T-helper 22 cell (primary cell): ENCODE measurements at regions not wholly inside any gene's neighbourhood (a gene's known extent, or its start where the extent isn't known, plus 50 kb on each side); places are given as distances from the start of the nearest gene placed in this dataset.
"Not testable (repeated sequence)": the region's sequence is repeated elsewhere in the genome, so short reads cannot be mapped to it uniquely, and the experiment has no call there.

Experiments
- DNase-seq: peaks from one replicate; pipeline ENCODE4 v3.0.0-alpha.2; 2020; ENCODE audit warnings: low read depth

DNA sequence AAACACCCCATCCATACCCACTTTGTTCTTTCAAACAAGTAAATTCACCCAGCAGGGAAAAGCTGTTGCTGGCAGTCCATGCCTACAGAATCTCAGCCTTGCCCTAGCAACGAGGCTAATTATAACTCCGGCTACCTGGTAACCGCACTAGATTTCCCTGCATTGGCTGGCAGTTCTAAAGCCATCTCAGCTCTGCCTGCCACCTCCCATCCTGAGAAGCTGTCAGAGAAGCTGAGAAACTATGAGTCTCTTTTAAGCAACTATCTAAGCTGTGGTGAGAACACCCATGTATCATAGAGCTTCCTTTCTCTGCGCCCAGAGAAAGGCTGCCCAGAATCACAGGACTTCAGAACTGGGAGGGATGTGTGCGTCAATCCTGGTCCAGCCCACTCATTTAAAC is 126.5 kb upstream of the NBPF9 start:
- DNase-seq, result not testable (repeated sequence)

DNA sequence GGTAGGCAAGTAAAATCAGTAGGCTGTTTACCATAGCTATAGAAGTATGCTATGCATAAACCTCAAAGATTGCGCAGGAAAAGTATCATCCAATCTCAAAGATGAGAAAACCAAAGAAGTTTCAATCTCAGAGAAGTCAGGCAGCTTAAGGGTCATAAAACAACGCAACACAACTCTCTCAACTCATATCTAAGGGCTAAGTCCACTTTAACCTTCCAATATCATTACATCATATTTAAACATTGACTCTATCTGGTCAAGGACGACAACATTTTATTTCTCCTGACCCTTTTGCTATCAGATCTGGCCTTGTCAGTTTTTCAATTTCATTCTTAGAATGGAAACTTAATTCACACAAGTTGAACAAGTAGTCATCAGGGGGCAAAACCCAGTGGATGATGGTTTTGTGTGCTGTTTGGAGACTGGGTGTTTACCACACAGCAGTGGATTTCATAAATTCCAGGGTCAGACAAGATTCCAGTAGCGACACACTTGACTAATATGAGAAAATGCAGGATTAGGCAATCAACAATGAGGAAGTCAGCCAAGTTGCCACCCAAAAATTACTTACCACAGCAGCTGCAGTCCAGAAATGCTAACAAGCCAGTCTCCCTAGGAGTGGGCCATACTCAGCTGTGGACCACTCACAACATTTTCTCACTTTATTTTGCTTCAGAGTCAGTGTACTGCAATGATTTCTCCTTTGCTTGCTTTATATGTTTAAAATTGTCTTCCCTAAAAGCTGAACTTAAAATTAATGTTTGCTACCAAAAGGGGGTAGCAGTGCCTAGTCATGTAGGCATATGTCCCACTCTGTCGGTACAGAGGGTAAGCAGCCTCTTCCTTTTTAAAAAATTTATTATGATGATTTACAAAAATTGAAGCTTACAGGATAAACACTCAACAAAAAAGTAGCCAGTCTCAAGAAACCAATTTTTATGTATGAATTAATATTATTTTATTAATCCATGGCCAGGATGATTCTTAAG is 131.9 kb upstream of the NBPF9 start:
- not testable (repeated sequence) for DNase-seq

GRCh38 chr1:149237515-149237914 is 134.2 kb upstream of the NBPF9 start:
- not testable (repeated sequence) for DNase-seq

DNA sequence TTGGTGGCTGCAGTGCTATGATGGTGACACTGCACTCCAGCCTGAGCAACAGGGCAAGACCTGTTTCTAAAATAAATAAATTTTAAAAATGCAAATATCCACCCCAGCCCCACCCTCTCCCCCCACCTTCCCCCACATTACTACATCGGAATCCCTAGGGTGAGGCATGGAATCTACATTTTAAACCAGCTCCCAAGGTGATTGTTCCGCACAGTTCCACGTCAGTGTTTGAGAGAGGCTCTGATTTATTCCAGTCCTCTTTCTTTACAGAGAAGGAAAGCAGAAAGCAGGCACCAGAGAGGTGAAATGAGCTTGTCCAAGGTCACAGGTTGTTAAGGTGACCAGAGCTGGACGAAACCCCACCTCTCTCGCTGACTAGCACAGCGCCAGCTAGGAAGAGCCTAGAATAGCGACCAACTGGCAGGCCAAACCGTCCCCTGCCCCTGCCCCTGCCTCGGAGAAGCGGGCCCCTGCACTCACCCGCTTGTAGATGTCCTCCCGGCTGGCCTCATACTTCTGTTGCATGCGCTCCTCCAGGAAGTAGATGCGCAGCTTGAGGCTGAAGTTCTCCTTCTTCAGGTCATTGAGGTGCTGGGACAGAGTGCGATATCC is 136.7 kb upstream of the NBPF9 start:
- not testable (repeated sequence) for DNase-seq

DNA sequence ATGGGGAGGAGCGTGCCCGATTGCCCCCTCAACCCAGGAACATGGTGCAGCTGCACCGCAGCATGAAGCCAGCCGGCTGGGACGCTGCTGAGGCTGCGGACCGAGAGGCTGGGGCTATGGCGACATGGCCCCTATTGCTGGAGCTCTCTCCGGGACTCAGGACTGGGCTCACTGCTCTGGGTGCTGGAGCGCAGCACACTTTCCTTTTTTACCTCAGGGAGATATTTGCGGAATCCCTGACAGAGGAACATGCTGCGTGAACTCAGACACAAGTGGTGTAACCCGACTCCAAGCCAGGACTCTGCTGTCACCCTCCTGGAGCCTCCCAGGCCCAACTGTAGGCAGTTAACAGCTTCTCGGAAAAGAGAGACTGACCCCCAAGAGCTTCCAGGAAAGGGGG is 137.2 kb upstream of the NBPF9 start:
- DNase-seq, result not testable (repeated sequence)

- DNase-seq, result not testable (repeated sequence)
Observed at GRCh38 chr1:149241272-149241671, 137.9 kb upstream of the NBPF9 start.

DNA sequence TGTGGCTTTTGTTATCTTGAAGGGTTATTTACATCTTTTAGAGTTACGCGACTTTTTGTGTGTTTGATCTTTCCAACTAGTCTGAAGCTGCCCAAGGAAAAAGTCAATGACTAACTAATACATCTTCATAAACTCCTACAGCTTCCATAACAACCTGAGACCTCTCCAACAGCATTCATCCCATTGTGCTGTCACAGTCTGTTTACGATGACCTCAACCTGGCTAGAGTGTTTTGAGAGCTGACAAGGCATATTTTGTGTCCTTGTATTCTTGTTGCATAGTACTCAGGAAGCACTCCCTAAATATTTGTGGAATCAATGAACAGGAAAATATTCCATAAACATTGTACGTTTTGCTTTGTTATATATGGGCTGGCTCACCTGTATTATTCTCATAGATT is 140.2 kb upstream of the NBPF9 start:
- not testable (repeated sequence) for DNase-seq

- DNase-seq, result not testable (repeated sequence)
Observed at GRCh38 chr1:149244621-149245020, 141.3 kb upstream of the NBPF9 start.

- DNase-seq, result not testable (repeated sequence)
Observed at GRCh38 chr1:149246212-149246611, 142.9 kb upstream of the NBPF9 start.

- DNase-seq, result not testable (repeated sequence)
Observed at GRCh38 chr1:149248610-149249009, 145.3 kb upstream of the NBPF9 start.

DNA sequence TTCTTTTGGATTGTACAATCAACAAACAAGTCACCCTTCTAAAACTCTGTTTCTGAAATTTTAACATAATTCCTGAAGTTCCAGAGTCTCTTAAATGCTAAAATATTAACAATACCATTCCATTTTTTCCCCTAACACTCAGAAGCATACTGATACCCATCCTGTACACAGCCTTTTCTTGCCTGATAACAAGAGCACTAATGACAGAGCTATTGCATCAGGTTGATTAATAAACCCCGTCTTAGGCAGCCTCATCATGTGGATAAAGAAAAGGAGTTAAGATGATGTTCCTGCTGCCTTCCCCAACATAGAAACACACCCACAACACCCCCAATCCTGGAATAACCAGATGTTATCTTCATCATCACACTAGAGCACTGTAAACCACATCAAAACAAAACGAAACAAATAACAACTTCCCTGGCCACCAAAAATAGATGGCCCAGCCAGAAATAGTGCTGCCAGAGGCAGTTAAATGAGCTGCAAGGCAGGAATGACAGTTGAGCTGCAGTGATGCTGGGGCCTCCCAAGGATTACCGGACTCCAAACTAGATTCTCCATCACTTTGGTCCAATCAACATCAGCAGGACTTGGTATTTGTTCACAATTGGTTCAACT is 146.6 kb upstream of the NBPF9 start:
- not testable (repeated sequence) for DNase-seq

DNA sequence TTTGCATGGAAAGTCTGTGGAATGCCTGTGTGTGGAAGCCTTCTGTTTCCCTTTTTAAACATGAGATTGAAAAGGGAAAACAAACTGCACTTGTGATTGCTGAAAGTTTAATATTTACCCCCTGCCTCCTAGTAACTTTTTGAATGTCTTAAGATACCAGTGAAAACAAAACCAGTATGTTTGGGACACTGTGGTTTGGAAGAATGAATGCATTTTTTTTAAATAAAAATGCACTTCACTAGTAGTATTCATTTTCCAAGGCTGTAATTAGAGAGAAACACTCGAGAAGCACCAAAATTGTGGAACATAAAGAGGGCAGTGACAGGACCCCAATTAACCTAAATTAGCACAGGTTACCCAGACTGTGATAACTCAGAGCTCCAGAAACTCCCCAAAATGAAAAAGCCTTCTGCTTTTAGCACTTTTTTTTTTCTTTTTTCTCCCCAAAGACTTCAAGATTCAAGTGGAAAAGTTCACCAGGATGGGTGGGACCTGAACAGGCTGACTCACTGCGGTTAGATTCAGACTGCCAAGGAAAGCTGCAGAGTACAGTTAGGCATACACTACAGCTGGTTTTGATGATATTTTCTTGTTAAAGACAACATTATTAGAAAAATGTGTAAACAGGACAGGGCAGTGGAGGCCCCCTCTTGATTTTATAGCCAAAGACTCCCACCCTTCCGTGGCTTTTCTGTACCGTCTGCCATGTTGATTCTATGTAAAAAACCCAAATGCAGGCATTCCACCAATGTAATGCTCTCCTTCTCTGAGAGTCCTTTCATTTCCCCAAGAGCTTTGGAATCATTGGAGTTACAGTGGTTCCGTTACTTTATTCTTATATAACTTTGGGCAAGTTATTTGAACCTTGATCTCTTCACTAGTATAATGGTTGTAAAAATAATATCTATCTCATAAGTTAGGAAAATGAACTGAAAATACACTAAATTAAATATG is 151.8 kb upstream of the NBPF9 start:
- not testable (repeated sequence) for DNase-seq

DNA sequence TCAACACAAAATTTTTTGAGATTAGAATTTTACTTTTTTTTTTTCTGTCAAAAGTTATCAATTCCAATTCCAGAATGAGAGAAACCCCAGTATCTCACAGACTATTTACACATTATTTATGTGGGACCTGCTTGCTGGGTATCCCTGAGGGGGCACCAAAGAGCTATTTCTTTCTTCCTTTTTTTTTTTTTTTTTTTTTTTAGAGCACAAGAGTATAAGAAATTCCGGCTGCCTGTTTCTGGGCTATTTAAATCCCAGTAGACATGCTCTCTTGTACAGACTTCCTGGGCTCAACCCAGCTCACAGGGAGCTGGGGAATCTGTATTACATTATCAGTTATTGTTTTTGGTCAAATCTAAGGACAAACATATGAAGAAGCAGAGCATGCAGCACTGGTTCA is 156.9 kb upstream of the NBPF9 start:
- not testable (repeated sequence) for DNase-seq

- DNase-seq, result not testable (repeated sequence)
Observed at GRCh38 chr1:149260736-149261340, 157.5 kb upstream of the NBPF9 start.

DNA sequence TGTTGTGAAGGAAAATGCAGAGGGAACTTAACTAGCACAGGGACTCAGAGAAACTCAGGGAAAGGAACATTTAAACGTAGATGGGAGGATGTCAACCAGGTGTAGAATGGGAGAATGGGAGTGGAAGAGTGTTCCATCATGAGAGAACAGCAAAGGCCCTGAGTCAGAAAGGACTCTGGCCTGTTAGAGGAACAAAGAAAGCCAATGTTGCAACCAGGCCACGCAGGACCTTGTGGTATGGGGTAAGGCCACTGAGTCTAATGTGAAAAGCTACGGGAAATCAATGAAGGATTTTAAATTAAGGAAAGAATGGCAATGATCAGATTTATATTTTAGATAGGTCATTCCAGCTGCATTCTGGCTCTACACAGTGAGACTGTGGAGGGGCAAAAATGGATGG is 163.9 kb upstream of the NBPF9 start:
- DNase-seq, result not testable (repeated sequence)

DNA sequence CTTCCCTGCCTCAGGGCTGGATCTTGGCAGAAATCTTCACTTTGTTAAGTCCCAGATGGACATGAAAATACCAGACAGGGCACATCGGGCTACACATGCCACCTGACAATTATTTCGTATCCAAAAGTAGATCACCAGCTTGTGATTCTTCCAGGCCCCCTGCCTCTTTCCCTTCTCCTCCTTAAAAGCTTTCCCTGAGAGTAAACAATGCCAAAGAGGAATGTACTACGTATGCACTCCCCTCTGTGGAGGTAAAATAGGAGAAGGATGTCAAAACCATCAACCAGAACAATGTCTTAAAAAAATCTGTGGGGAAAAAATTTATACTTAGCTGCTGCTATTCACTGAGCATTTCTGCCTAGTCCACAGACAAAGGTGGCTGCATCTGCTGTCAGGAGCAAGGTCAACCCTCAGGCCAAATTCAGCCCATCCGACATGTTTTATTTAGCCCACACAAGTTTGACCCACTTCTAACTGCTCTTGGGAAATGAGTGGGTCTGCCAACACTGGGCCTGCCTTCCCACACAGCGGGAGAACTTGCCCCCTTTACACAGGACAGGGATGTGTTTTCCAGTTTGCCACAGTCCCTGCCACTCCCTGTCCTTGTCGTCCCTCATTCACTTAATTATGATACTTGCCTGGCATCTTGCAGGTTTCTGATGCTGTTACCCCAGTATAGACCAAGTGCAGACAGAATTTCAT is 165.8 kb upstream of the NBPF9 start:
- not testable (repeated sequence) for DNase-seq

DNA sequence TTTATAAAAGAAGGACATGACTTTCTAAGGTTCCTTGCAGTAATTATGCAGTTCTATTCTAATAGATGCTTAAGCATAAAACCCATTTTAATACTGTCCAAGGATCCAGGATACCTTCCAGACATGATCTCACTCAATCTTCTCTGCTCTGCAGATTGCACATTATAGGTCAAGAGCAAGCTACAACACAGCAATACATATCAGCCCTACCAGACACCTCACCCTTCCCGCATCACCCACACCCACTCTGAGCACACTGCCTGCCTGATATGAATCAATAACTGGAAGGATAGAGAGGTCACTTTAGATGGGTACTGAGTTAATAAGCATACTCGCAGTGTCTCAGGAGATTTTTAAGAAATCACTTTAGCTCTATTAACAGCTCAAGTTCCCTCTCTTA is 166.5 kb upstream of the NBPF9 start:
- DNase-seq, result not testable (repeated sequence)

- not testable (repeated sequence) for DNase-seq
Observed at GRCh38 chr1:149274493-149274892, 171.1 kb upstream of the NBPF9 start.

GRCh38 chr1:149275802-149276201 is 172.5 kb upstream of the NBPF9 start:
- not testable (repeated sequence) for DNase-seq

DNA sequence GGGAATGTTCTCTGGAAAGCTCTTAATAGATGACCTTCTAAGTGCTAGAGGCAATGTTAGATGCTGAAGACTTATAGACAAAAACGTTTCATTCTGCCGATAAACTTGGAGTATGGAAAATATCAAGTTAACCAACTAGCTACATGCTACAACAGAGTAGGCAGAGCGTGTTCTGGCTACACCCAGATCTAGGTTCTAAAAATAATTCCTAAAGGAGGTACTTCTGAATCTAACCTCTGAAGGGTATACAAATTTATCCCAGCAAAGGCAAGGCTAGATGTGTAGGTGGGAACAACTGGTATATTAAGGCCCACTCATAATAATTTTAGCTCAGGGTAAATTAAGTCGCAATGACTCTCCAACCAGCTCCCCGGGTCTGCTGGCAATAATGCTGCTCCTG is 173.1 kb upstream of the NBPF9 start:
- DNase-seq, result not testable (repeated sequence)
